Upper lobe of right lung (tissue), 1 donor: ENCODE measurements at regions not wholly inside any gene's neighbourhood (a gene's known extent, or its start where the extent isn't known, plus 50 kb on each side); places are given as distances from the start of the nearest gene placed in this dataset.

Experiments
- ATAC-seq: fragments of 200-7000 bp; cut with Tn5 transposase; one replicate; pipeline ENCODE4 v1.9.1; 2020; ENCODE audit warnings: mild to moderate bottlenecking, moderate library complexity
- DNase-seq: peaks from one replicate; pipeline ENCODE4 v3.0.0-alpha.2; 2020
- H3K27ac ChIP-seq: fragments of 200-600 bp; one replicate; pipeline ENCODE4 v1.8.0; 2022
- H3K27me3 ChIP-seq: fragments of 200-600 bp; one replicate; pipeline ENCODE4 v1.8.0; 2022; ENCODE audit warnings: mild to moderate bottlenecking
- H3K36me3 ChIP-seq: fragments of 200-600 bp; one replicate; pipeline ENCODE4 v1.8.0; 2022
- H3K4me1 ChIP-seq: fragments of 200-600 bp; one replicate; pipeline ENCODE4 v1.8.0; 2022
- H3K4me3 ChIP-seq: fragments of 200-600 bp; one replicate; pipeline ENCODE4 v1.8.0; 2022; ENCODE audit warnings: mild to moderate bottlenecking
- H3K9me3 ChIP-seq: fragments of 200-600 bp; one replicate; pipeline ENCODE4 v1.8.0; 2022
- CTCF ChIP-seq: fragments of 200-600 bp; IDR thresholded peaks from one replicate; pipeline ENCODE4 v1.8.0; 2022; ENCODE audit warnings: antibody characterized with exemption
- intact Hi-C: fragments of 100-400 bp; cut with DNase I; formaldehyde crosslinking; loops from one replicate; pipeline ENCODE4 v1.11.0; 2022
- donor health status: DM: no; HTN: yes; CAD: no; lungs with severe emphysema.

DNA sequence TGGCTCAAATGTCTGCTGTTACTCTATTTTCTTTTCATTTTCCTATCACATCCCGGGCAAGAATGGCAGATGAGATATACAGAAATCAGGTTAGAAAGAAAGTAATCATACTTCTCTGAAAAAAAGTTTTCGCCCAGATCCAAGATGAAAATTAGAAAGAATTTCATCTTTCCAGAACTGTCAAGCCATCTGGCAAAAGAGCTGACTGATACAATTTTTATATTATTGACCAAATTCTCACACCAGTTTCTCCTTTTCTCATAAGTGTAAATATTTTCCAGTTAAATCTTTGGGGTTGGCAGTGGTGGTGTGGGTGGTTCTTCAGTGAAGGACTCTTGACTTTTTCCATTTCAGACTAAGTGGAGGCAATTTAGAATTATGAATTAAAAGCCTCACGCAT is 371.9 kb downstream of the CD83 start:
- no peak for TF ChIP-seq CTCF
- H3K4me1 ChIP-seq = no peaks in the 10 kb centered on the region
- H3K27me3 ChIP-seq = no peaks in the 10 kb centered on the region
- ATAC-seq (no peak), DNase-seq (no peak)
- H3K36me3 ChIP-seq = no peaks in the 10 kb centered on the region
- no peak overlapping the region for H3K4me3 ChIP-seq
- H3K9me3 ChIP-seq = no peaks in the 10 kb centered on the region
- intact Hi-C loops = no loop called here
- H3K27ac ChIP-seq = no peak overlapping the region

DNA sequence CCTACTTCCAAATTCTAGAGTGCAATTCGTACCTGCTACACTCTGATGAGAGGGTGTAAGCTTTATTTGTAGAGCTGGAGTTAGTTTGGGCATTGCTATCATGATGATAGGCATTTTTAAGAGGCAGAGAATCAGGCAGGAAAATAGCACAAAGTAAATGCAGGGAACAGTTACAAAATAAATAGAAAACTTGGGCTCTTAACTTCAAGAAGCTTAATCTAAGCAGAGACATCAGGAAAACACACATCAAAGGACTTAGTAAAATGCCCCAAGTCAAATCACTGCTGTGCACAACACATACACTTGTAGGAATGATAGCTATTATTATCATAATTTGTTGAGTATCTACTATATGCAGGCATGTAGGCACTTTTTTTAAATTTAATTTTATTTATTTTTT is 381.2 kb downstream of the CD83 start:
- intact Hi-C loops = no loop called here
- TF ChIP-seq CTCF = no peak

DNA sequence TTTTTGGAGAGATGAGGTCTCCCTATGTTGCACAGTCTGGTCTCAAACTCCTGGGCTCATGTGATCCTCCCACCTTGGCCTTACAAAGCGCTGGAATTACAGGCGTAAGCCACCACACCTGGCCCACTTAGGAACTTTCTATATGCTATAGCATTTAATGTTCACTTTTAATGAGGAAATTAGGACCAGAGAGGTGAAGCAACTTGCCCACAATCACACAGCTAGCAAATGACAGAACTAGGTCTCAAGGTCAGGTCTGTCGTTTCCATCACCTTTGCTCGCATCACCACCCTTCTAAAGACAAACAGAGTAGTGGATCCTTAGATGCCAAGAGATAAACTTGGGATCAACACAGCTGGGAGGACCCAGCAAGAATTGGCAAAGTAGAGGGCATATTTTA is 381.7 kb downstream of the CD83 start:
- Histone ChIP-seq H3K27ac (no peak overlapping the region), H3K9me3 (no peaks in the 10 kb centered on the region), H3K4me3 (no peak overlapping the region), H3K27me3 (no peaks in the 10 kb centered on the region), H3K36me3 (no peaks in the 10 kb centered on the region), H3K4me1 (no peaks in the 10 kb centered on the region)
- intact Hi-C loops = no loop called here
- no peak for TF ChIP-seq CTCF
- ATAC-seq (no peak), DNase-seq (no peak)

More for the DNA sequence above, 381.2 kb downstream of the CD83 start:
- ATAC-seq = no peak
- Histone ChIP-seq H3K4me3 (no peak overlapping the region), H3K27me3 (no peaks in the 10 kb centered on the region), H3K36me3 (no peaks in the 10 kb centered on the region), H3K9me3 (no peaks in the 10 kb centered on the region), H3K27ac (no peak overlapping the region), H3K4me1 (no peaks in the 10 kb centered on the region)
- no peak for DNase-seq

- Histone ChIP-seq H3K27me3 (no peaks in the 10 kb centered on the region), H3K4me3 (no peak overlapping the region), H3K9me3 (no peaks in the 10 kb centered on the region), H3K27ac (no peak overlapping the region), H3K36me3 (no peaks in the 10 kb centered on the region), H3K4me1 (no peaks in the 10 kb centered on the region)
- no peak for ATAC-seq
- no peak for DNase-seq
- intact Hi-C loops = no loop called here
- TF ChIP-seq CTCF = no peak
Observed at GRCh38 chr6:14499841-14500240, 382.3 kb downstream of the CD83 start.

GRCh38 chr6:14500809-14501208 is 383.2 kb downstream of the CD83 start:
- no peak for DNase-seq
- intact Hi-C loops = no loop called here
- no peaks in the 10 kb centered on the region for H3K27me3 ChIP-seq
- no peak for ATAC-seq
- no peak overlapping the region for H3K4me3 ChIP-seq
- H3K4me1 ChIP-seq = no peaks in the 10 kb centered on the region
- TF ChIP-seq CTCF = no peak
- H3K9me3 ChIP-seq = no peaks in the 10 kb centered on the region
- no peaks in the 10 kb centered on the region for H3K36me3 ChIP-seq
- H3K27ac ChIP-seq = no peak overlapping the region

GRCh38 chr6:14501240-14501639 is 383.7 kb downstream of the CD83 start:
- no peaks in the 10 kb centered on the region for H3K4me1 ChIP-seq
- DNase-seq (no peak), ATAC-seq (no peak)
- TF ChIP-seq CTCF = no peak
- H3K36me3 ChIP-seq = no peaks in the 10 kb centered on the region
- intact Hi-C loops = no loop called here
- H3K27ac ChIP-seq = no peak overlapping the region
- no peaks in the 10 kb centered on the region for H3K27me3 ChIP-seq
- H3K4me3 ChIP-seq = no peak overlapping the region
- H3K9me3 ChIP-seq = no peaks in the 10 kb centered on the region
